ENCODE measurements at regions not wholly inside any gene's neighbourhood (a gene's known extent, or its start where the extent isn't known, plus 50 kb on each side); places are given as distances from the start of the nearest gene placed in this dataset.

DNA sequence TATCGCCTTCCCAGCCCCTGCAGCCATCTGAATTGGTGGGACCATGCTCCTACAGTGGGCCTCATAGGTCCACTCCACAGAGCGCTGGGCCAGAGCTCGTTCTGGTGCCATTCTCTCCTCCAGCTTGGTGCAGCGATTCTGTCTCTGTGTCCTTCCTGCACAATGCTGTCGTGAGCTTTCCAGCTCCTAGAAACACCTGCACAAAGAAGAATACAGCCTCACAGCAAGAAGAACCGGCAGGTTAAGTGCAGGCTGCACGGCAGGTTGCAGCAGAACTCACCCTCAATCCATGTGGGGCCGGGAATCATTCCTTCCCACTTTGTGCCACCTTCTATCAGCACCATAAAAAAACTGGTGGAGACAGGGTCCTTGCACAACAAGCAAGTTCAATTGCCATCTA, 101.2 kb upstream of the ENPP6 start:
- H3K27me3 ChIP-seq (ENCODE audit: insufficient read depth, low read length): no peaks in the 10 kb centered on the region
- WGBS (ENCODE audit: extremely low coverage, insufficient read length, low lambda C conversion rate): no CpG with 5 or more reads among the region's 8 CpGs
- no peak overlapping the region for H3K4me2 ChIP-seq (ENCODE audit: insufficient read depth, insufficient read length, low read length)
- Mint-ChIP-seq H3K27me3 (ENCODE audit: low read depth) (no peaks in the 10 kb centered on the region; the same call in 1 of the 2 replicates), H3K36me3 (ENCODE audit: insufficient read depth in 1 of 3, low read depth in 3 of 3) (no peaks in the 10 kb centered on the region), H3K4me1 (peaks cover 8 to 11% of the 10 kb centered on the region in 2 experiments), H3K27ac (no peak overlapping the region; a peak in 1 of 7 replicates), H3K9me3 (no peaks in the 10 kb centered on the region), H3K4me3 (no peak overlapping the region)
- no peak overlapping the region for H3K9ac ChIP-seq (ENCODE audit: extremely low read depth, insufficient read length, low read length)
- peak; percentile 14 for DNase-seq
- no peaks in the 10 kb centered on the region for H3K79me1 ChIP-seq (ENCODE audit: insufficient read depth, low read depth, low read length, poor library complexity, severe bottlenecking)
- no peak overlapping the region for H2BK20ac ChIP-seq (ENCODE audit: low read depth, low read length, poor library complexity, severe bottlenecking)
- H3K18ac ChIP-seq (ENCODE audit: insufficient read length, low read depth, low read length): no peak overlapping the region
- H3K79me2 ChIP-seq (ENCODE audit: insufficient read depth, low read length): no peaks in the 10 kb centered on the region
- H2BK120ac ChIP-seq (ENCODE audit: low read depth, low read length, poor library complexity, severe bottlenecking): no peak overlapping the region
- H3K27ac ChIP-seq (ENCODE audit: insufficient read length, low read depth, low read length): no peak overlapping the region
- no peak overlapping the region for H2BK12ac ChIP-seq (ENCODE audit: insufficient read length, low read depth, low read length)
- H2BK15ac ChIP-seq (ENCODE audit: low read depth, low read length): no peak overlapping the region
- no peak overlapping the region for H3K14ac ChIP-seq (ENCODE audit: insufficient read depth, low read length)
- H3K9me3 ChIP-seq (ENCODE audit: control insufficient read depth, low read depth, low read length): no peaks in the 10 kb centered on the region
- no peak overlapping the region for H4K91ac ChIP-seq (ENCODE audit: insufficient read length, low read depth, low read length)
- no peaks in the 10 kb centered on the region for H3K23me2 ChIP-seq (ENCODE audit: insufficient read length, low read depth, low read length, poor library complexity, severe bottlenecking)
- H3K56ac ChIP-seq (ENCODE audit: insufficient read length, low read depth, low read length): no peak overlapping the region
- no peak overlapping the region for H2AFZ ChIP-seq (ENCODE audit: low read length)
- no peak overlapping the region for H2BK5ac ChIP-seq (ENCODE audit: insufficient read length, low read length)
- TF ChIP-seq, protein P1, sequence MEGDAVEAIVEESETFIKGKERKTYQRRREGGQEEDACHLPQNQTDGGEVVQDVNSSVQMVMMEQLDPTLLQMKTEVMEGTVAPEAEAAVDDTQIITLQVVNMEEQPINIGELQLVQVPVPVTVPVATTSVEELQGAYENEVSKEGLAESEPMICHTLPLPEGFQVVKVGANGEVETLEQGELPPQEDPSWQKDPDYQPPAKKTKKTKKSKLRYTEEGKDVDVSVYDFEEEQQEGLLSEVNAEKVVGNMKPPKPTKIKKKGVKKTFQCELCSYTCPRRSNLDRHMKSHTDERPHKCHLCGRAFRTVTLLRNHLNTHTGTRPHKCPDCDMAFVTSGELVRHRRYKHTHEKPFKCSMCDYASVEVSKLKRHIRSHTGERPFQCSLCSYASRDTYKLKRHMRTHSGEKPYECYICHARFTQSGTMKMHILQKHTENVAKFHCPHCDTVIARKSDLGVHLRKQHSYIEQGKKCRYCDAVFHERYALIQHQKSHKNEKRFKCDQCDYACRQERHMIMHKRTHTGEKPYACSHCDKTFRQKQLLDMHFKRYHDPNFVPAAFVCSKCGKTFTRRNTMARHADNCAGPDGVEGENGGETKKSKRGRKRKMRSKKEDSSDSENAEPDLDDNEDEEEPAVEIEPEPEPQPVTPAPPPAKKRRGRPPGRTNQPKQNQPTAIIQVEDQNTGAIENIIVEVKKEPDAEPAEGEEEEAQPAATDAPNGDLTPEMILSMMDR (conservative IDR thresholded peaks at IDR 0.05): no peak
- H4K5ac ChIP-seq (ENCODE audit: insufficient read length, low read depth, low read length): no peak overlapping the region
- H4K20me1 ChIP-seq (ENCODE audit: control insufficient read depth, insufficient read depth, insufficient read length): no peaks in the 10 kb centered on the region
- H3K23ac ChIP-seq (ENCODE audit: insufficient read length, low read depth, low read length): no peak overlapping the region
- no peak overlapping the region for H2AK5ac ChIP-seq (ENCODE audit: insufficient read length, low read length)
- no peak overlapping the region for H3K4ac ChIP-seq (ENCODE audit: low read depth, low read length)
- H3T11ph ChIP-seq (ENCODE audit: low read length): no peak overlapping the region
- no peak overlapping the region for H4K8ac ChIP-seq (replicated peaks; ENCODE audit: insufficient read length, low read depth, low read length)
- H3K4me1 ChIP-seq (ENCODE audit: insufficient read depth, low read length): peaks cover 5% of the 10 kb centered on the region; the same call in 1 of the 2 replicates
